HG03103 (cell line): ENCODE measurements at regions not wholly inside any gene's neighbourhood (a gene's known extent, or its start where the extent isn't known, plus 50 kb on each side); places are given as distances from the start of the nearest gene placed in this dataset.
"Not testable (repeated sequence)": the region's sequence is repeated elsewhere in the genome, so short reads cannot be mapped to it uniquely, and the experiment has no call there.

Source experiments
- ATAC-seq: cut with Tn5 transposase; IDR thresholded peaks from one replicate; pipeline ENCODE4 v1.9.1; 2021; ENCODE audit warnings: low read depth; ENCODE audit not compliant: unreplicated experiment

- no peak for ATAC-seq
These were observed 52.7 kb upstream of the ZCCHC13 start for GRCh38 chrX:74251006-74251930.

- no peak for ATAC-seq
These were observed 53.4 kb upstream of the ZCCHC13 start for GRCh38 chrX:74250574-74250973.

- no peak for ATAC-seq
These were observed 54.0 kb upstream of the ZCCHC13 start for GRCh38 chrX:74249963-74250362.

- ATAC-seq, result no peak
These were observed 55.1 kb upstream of the ZCCHC13 start for GRCh38 chrX:74248889-74249288.

DNA sequence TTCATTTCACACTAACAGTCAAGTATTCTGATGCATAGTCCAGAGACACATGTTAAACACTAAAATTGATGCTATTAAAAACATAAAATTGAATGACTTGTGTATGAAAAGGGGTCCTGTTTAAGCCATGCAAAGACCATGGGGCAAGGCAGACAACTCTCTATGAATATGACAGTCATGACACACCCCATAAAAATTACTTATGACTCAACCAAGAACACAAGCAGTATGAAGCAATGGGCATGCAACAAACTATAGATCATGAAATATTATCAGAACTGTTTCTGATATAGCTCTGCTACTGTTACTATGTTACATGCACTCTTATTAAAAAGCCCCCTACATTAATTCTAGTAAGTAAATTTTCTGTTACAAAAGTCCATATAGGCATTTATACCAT, 57.5 kb upstream of the ZCCHC13 start:
- no peak for ATAC-seq

GRCh38 chrX:74242484-74243138, 61.4 kb upstream of the ZCCHC13 start:
- no peak for ATAC-seq

DNA sequence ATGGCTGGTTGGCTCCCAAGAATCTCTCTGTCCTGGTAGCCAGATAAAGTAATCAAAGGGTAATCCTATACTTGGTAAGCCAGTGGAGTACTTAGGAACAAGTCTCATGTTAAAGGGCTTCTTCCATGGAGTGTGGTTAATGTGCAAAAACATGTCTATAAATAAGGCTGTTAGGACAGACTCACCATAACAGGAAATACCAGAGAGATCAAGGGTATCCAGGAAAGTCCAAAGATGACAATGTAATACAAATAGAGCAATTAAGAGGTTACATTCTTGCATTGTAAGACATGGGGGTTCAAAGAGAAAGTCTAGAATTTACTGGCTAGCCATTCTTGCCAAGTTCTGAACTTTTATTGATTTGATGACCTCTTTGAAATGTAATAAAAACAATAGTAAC, 61.9 kb upstream of the ZCCHC13 start:
- no peak for ATAC-seq

GRCh38 chrX:74238771-74239170, 65.2 kb upstream of the ZCCHC13 start:
- ATAC-seq, result no peak

DNA sequence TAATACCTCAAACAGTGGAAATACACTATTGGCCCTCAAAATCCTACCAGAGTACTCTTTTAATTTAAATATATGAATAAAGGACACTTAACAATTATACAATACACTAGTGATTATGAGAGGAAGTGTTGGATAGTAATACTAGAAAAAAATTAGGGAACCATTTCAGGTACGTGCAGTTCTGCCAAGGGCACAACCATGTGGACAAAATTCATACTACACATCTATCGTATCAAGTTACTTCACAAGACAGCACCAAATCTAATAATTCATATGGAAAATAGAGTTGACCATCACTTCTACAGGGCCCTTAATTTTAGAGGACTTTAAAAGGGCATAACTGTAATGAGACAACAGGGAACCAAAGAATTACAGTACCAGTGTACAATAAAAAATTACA, 69.2 kb upstream of the ZCCHC13 start:
- no peak for ATAC-seq

- no peak for ATAC-seq
These were observed 71.1 kb upstream of the ZCCHC13 start for GRCh38 chrX:74232859-74233258.

DNA sequence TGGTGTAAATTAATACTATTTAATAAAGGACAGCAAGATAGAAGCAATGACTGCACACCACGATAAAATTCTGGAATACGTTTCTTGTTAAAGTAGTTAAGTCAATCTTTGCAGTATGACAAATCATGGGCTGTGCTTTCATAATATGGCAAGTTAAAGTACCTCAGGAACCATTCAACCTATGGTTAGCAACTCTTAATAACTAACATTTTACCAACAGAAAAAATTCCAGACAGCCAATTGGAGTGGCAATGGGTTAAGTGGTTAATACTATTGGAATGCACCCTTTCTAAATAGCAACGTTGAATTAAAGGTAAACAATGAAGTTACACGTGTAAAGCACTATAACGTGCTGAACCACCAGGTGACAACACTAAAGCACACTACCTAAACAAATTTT, 72.4 kb upstream of the ZCCHC13 start:
- ATAC-seq, result no peak

DNA sequence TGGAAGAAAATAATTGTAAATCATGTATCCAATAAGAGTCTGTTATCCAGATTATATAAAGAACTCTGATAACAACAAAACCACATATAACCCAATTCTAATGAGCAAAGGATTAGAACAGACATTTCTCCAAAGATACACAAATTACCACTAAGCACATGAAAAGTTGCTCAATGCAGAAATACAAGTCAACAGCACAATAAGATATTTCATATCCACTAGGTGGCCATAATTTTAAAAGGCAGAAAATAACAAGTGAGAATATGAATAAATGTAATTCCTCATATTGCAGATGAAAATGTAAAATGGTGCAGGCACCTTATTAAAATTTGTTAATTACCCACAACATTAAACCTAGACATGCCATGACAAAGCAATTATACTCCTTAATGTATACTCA, 73.9 kb upstream of the ZCCHC13 start:
- ATAC-seq, result no peak

DNA sequence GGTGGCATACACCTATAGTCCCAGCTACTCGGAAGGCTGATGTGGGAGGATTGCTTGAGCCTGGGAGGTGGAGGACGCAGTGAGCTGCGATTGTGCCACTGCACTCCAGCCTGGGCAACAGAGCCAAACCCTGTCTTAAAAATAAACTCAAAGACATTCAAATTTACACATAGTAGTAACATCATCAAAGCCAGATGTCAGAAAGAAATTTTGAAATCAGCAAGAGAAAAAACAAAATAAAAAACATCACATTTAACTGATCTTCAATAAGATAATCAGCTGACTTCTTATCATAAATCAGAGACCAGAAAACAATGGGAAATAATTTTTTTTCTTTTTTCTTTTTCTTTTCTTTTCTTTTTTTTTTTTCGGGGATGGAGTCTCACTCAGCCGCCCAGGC, 78.9 kb upstream of the ZCCHC13 start:
- no peak for ATAC-seq

DNA sequence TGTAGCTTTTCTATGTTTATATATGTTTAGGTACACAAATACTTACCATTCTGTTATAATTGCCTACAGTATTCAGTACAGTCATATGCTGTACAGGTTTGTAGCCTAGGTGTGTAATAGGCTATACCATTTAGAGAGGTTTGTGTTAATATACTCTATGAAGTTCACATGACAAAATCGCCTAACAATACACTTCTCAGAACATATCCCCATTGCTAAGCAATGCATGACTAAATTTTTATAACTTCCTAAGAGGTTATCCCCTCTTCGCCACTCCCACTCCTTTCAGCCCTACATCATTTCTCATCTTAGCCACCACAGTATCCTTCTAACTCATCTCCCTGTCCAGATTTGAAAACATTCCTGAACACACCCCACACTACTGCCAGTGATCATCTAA, 83.7 kb upstream of the ZCCHC13 start:
- ATAC-seq, result no peak

DNA sequence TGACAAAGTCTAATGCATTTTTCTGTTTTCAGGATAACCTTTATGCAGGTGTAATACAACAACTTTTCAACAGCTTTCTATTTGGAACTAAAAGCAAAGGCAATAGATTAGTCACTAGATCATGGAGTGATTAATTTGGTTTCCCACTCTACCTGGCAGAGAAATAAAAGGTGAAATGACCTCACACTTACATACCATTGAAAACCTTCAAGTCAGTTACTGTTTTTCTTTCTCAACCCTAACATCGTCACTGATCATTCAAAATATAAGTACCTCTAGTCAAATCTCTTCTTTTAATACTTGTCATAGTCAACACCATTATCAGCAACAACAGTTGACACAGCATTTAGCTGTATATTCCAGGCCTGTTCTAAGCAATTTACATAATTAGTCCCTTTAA, 85.1 kb upstream of the ZCCHC13 start:
- ATAC-seq, result no peak

DNA sequence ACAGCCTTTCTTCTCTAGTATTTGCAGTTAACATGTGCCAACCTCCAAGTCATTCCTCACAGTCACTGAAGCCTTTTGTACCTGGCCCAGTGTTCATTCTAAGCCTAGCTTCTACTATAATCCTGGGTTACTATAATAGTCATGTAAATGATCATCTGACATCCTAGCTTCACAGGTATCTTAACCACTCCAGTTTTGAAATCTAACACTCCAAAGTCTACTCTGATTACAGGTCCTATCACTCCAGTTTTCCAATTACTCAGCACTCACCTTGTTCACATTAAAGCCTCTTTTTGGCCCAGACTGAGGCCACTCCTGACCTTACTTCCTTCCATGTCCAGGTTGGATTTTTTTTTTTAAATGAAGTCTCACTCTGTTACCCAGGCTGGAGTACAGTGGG, 87.6 kb upstream of the ZCCHC13 start:
- ATAC-seq, result no peak

DNA sequence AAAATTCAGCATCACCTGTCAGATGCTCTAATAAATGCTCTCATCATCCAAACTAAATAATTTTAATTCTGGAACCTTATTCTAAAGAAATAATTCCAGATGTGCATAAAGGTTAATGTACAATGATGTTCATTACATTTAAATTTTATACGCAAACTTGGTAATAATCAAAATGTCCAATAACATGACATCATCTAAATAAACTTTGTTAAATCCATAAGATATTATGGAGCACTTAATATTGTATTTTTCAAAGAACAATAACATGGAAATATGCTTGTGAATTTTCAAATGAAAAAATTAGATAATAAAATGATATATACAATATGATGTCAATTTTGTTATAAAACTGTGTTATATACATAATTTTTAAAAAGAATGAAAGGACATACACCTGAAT, 92.1 kb upstream of the ZCCHC13 start:
- ATAC-seq, result no peak

GRCh38 chrX:74207539-74207938, 96.4 kb upstream of the ZCCHC13 start:
- ATAC-seq, result no peak

- no peak for ATAC-seq
These were observed 108.4 kb upstream of the ZCCHC13 start for GRCh38 chrX:74195605-74196004.

GRCh38 chrX:74195120-74195519, 108.9 kb upstream of the ZCCHC13 start:
- no peak for ATAC-seq

GRCh38 chrX:74187211-74187610, 116.8 kb upstream of the ZCCHC13 start:
- ATAC-seq, result no peak

DNA sequence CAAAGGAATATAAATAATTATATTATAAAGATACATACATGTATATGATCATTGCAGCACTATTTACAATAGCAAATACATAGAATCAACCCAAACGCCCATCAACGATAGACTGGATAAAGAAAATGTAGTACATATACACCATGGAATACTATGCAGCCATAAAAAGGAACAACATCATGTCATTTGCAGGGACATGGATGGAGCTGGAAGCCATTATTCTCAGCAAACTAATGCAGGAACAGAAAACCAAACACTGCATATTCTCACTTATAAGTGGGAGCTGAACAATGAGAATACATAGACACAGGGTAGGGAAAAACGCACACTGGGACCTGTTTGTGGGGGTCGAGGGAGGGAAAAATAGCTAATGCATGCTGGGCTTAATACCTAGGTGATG, 120.9 kb upstream of the ZCCHC13 start:
- not testable (repeated sequence) for ATAC-seq
